CD4-positive, alpha-beta T cell treated with Interleukin-17A for 1 hour (primary cell): ENCODE measurements at regions not wholly inside any gene's neighbourhood (a gene's known extent, or its start where the extent isn't known, plus 50 kb on each side); places are given as distances from the start of the nearest gene placed in this dataset.
"Not testable (repeated sequence)": the region's sequence is repeated elsewhere in the genome, so short reads cannot be mapped to it uniquely, and the experiment has no call there.

Experiments
- DNase-seq: peaks from one replicate; pipeline ENCODE4 v3.0.0-alpha.2; 2020

- DNase-seq, result peak; percentile 41
Measured at GRCh38 chr4:56575820-56576429, 70.3 kb downstream of the ARL9 start.

GRCh38 chr4:56592417-56592816, 86.8 kb downstream of the ARL9 start:
- not testable (repeated sequence) for DNase-seq
